Activated naive CD8-positive, alpha-beta T cell treated with anti-CD3 and anti-CD28 coated beads, Interleukin-2, amount 10 ng/mL, durations not matched to agents 7 days and 5 days (primary cell): ENCODE measurements at regions not wholly inside any gene's neighbourhood (a gene's known extent, or its start where the extent isn't known, plus 50 kb on each side); places are given as distances from the start of the nearest gene placed in this dataset.

Experiments used
- ATAC-seq: fragments of 150-1000 bp; cut with Tn5 transposase; one replicate; pipeline ENCODE4 v1.10.0; 2021; ENCODE audit warnings: low read depth, moderate library complexity
- POLR2A ChIA-PET: fragments of 350-600 bp; sonication (Branson Sonifier 250); formaldehyde crosslinking; loops from one replicate; lab custom pipeline; 2021; ENCODE audit warnings: antibody characterized with exemption; lab: Charles Lee
- DNase-seq: peaks from one replicate; pipeline ENCODE4 v3.0.0; 2021
- H3K27ac Mint-ChIP-seq: one replicate; pipeline ENCODE4 v1.8.0; 2022; ENCODE audit warnings: mild to moderate bottlenecking, mixed read lengths
- H3K27me3 Mint-ChIP-seq: one replicate; pipeline ENCODE4 v1.8.0; 2022; ENCODE audit warnings: mild to moderate bottlenecking, moderate library complexity, mixed read lengths
- H3K36me3 Mint-ChIP-seq: one replicate; pipeline ENCODE4 v1.8.0; 2021; ENCODE audit warnings: mild to moderate bottlenecking, mixed read lengths
- H3K4me1 Mint-ChIP-seq: one replicate; pipeline ENCODE4 v1.8.0; 2021; ENCODE audit warnings: mixed read lengths
- H3K4me3 Mint-ChIP-seq: one replicate; pipeline ENCODE4 v1.8.0; 2022; ENCODE audit warnings: mild to moderate bottlenecking, moderate library complexity, mixed read lengths
- H3K9me3 Mint-ChIP-seq: one replicate; pipeline ENCODE4 v1.8.0; 2021; ENCODE audit warnings: mixed read lengths

DNA sequence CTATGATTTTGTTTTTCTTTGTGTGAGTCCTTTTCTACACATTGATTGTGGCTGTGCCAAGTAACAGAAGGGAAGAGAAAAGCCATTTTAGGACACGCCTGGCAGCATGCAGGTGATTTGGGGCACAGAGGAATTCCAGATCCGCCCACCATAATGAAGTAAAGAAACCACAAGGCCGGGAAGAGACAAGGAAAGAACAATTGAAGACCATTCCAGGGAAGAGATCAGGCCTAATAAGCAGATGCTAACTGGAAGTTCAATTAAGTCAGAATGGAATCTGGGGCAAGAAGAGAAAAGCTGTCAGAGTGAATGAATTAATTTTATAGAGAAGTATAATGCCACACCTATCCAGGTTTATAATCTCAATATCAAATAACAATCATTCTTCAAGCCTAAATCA, 110.2 kb upstream of the ISL1 start:
- no peaks in the 10 kb centered on the region for H3K36me3 Mint-ChIP-seq
- H3K27me3 Mint-ChIP-seq: no peaks in the 10 kb centered on the region
- no peak overlapping the region for H3K27ac Mint-ChIP-seq
- H3K4me3 Mint-ChIP-seq: no peak overlapping the region
- no peak for ATAC-seq
- no peak for DNase-seq
- POLR2A ChIA-PET: no interaction called here
- no peaks in the 10 kb centered on the region for H3K4me1 Mint-ChIP-seq
- H3K9me3 Mint-ChIP-seq: peaks cover 2% of the 10 kb centered on the region

DNA sequence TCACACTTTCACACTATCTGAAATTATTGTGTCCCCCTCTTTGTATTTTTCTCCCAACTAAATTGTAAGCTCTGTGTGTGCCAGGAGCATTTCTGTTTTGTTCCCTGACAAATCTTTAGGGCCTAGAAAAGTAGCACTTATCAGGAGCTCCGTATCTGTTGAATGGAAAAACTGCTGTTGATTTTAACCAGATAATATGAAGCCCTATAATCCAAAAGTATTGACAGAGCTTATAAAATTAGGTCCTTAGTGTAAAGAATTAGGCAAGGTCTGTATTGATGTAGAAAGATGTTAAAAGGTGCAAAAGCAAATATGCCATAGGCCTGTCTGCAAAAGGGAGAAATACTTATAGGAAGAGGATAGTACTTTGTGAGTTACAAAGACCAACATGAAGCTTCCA, 109.4 kb upstream of the ISL1 start:
- Mint-ChIP-seq H3K36me3 (no peaks in the 10 kb centered on the region), H3K9me3 (peaks cover 2% of the 10 kb centered on the region), H3K27me3 (no peaks in the 10 kb centered on the region), H3K4me3 (no peak overlapping the region), H3K27ac (no peak overlapping the region), H3K4me1 (no peaks in the 10 kb centered on the region)
- no peak for DNase-seq
- no peak for ATAC-seq
- POLR2A ChIA-PET: no interaction called here

- ATAC-seq (no peak), DNase-seq (no peak)
- POLR2A ChIA-PET: no interaction called here
- Mint-ChIP-seq H3K36me3 (no peaks in the 10 kb centered on the region), H3K4me3 (no peak overlapping the region), H3K9me3 (peaks cover 2% of the 10 kb centered on the region), H3K27ac (no peak overlapping the region), H3K4me1 (no peaks in the 10 kb centered on the region), H3K27me3 (no peaks in the 10 kb centered on the region)
These were observed 107.8 kb upstream of the ISL1 start for GRCh38 chr5:51275428-51275827.

GRCh38 chr5:51276250-51276649, 107.0 kb upstream of the ISL1 start:
- Mint-ChIP-seq H3K36me3 (no peaks in the 10 kb centered on the region), H3K4me1 (no peaks in the 10 kb centered on the region), H3K9me3 (peaks cover 2% of the 10 kb centered on the region), H3K27ac (no peak overlapping the region), H3K27me3 (no peaks in the 10 kb centered on the region), H3K4me3 (no peak overlapping the region)
- DNase-seq (no peak), ATAC-seq (no peak)
- POLR2A ChIA-PET: no interaction called here

GRCh38 chr5:51278539-51278938, 104.7 kb upstream of the ISL1 start:
- ATAC-seq (no peak), DNase-seq (no peak)
- Mint-ChIP-seq H3K36me3 (no peaks in the 10 kb centered on the region), H3K9me3 (peaks cover 5% of the 10 kb centered on the region), H3K27ac (no peak overlapping the region), H3K27me3 (no peaks in the 10 kb centered on the region), H3K4me1 (no peaks in the 10 kb centered on the region), H3K4me3 (no peak overlapping the region)
- POLR2A ChIA-PET: no interaction called here

DNA sequence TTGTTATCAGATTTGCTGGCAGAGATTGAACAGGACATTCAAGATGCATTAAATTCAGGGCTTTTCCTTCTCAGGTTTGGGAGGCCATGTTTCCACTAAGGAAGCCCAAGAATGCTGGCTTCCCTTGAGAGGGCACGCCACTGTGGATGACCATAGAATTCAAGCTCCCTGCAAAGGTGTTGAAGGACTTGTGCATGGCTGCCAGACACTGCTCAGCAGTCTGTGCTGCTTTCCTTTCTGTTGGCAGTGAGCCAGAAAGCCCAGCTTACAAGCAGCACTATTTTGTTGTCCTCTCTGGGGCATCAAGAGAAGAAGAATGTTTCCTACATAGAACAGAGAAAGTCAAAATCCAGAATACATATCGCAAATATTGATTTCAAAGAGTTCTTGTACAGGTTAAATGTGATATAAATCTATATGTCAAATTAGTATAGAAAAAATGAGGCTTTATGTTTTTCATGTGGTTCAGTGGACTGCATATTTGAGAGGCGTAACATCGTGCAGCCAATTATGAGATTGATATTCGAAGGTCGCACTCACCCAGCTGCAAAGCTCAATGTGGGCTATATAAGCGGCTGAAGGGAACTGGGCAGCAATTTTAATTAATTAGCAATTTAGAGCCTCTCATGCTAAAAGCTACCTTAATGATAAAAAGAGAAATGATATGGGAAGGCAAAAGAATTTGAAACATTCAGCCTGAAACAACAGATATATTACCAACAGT, 103.1 kb upstream of the ISL1 start:
- H3K4me3 Mint-ChIP-seq: no peak overlapping the region
- POLR2A ChIA-PET: no interaction called here
- H3K27ac Mint-ChIP-seq: no peak overlapping the region
- ATAC-seq (no peak), DNase-seq (no peak)
- no peaks in the 10 kb centered on the region for H3K4me1 Mint-ChIP-seq
- H3K36me3 Mint-ChIP-seq: no peaks in the 10 kb centered on the region
- peaks cover 5% of the 10 kb centered on the region for H3K9me3 Mint-ChIP-seq
- no peaks in the 10 kb centered on the region for H3K27me3 Mint-ChIP-seq

DNA sequence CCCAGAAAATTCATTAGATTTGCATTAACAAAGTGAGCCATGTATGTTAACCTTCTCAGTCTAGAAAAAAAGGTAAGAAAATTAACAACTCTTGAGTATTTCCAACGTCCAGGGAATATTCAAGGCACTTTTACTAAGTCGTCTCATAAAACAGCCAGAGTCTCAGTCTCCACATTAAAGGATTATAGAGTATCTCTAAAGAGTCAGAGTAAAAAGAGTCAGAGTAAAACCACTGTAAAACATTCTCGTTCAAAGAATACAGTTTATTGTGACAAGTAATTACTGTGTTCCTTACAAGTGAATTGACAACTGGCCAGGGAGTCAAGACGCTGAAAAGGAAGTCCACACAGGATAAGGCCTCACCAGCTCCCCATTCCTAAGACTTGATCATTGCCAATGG, 97.2 kb upstream of the ISL1 start:
- Mint-ChIP-seq H3K4me1 (no peaks in the 10 kb centered on the region), H3K36me3 (no peaks in the 10 kb centered on the region), H3K27me3 (no peaks in the 10 kb centered on the region), H3K9me3 (peaks cover 5% of the 10 kb centered on the region), H3K27ac (no peak overlapping the region), H3K4me3 (no peak overlapping the region)
- no peak for ATAC-seq
- POLR2A ChIA-PET: no interaction called here
- no peak for DNase-seq

- H3K9me3 Mint-ChIP-seq: peaks cover 7% of the 10 kb centered on the region
- ATAC-seq (no peak), DNase-seq (no peak)
- POLR2A ChIA-PET: no interaction called here
- H3K4me1 Mint-ChIP-seq: no peaks in the 10 kb centered on the region
- H3K27me3 Mint-ChIP-seq: no peaks in the 10 kb centered on the region
- H3K4me3 Mint-ChIP-seq: no peak overlapping the region
- H3K27ac Mint-ChIP-seq: no peak overlapping the region
- H3K36me3 Mint-ChIP-seq: no peaks in the 10 kb centered on the region
These were observed 80.9 kb upstream of the ISL1 start for GRCh38 chr5:51302343-51302742.

- POLR2A ChIA-PET: no interaction called here
- Mint-ChIP-seq H3K4me3 (no peak overlapping the region), H3K9me3 (peaks cover 1% of the 10 kb centered on the region), H3K36me3 (no peaks in the 10 kb centered on the region), H3K27ac (no peak overlapping the region), H3K27me3 (no peaks in the 10 kb centered on the region), H3K4me1 (no peaks in the 10 kb centered on the region)
- ATAC-seq (no peak), DNase-seq (no peak)
These were observed 56.4 kb upstream of the ISL1 start for GRCh38 chr5:51326844-51327243.
